ENCODE measurements at regions not wholly inside any gene's neighbourhood (a gene's known extent, or its start where the extent isn't known, plus 50 kb on each side); places are given as distances from the start of the nearest gene placed in this dataset.
"Not testable (repeated sequence)": the region's sequence is repeated elsewhere in the genome, so short reads cannot be mapped to it uniquely, and the experiment has no call there.

DNA sequence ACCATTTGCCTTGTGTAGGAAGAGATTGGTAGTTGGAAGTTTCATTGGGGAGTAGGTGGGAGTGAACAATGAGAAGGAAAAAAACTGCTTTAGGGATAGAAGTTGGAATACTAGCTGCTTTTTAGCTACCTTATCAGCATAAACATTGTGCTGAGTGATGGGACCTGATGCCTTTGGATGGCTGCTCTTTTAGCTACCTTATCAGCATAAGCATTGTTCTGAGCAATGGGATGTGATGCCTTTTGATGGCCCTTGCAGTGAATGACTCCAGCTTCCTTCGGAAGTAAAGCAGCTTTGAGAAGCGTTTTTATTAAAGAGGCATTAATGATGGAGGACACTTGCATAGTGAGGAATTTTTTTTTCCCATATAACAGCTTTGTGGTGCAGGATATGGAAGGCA lies 168.2 kb upstream of the NLGN4Y start:
- DNase-seq, result no peak

DNA sequence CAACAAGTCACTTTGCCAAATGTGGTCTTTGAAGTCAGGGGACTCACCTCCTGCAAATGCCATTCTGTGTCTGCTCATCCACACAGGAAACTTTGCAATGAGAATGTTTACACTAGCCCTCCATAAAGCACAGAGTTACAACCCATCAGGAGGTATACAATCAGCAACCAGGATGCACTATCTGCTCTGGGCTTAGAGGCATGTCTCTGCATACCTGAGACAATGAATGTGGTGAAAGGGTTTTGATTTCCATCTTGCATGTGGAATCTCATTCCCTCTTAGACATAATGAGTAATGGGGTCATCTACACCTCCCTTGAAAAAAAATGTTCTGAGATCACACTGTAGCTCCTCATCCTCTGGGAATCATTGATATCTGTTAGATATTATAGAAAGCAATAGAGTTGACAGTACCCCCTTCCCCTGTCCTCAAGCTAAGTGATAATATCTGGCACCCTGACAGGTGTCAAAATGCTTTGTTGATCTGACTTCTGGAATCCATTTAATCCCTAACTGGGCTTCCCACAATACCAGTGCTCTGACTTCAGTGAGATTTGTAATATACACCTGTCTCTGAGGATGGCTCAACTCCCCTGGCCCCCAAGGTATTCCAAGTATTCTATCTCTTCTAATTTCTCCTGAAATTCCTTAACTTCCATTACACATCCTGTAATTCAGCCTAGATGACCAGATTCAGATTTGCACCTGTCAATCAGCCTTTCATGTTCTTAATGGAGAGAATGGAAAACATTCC lies 163.4 kb upstream of the NLGN4Y start:
- no peak for DNase-seq

DNA sequence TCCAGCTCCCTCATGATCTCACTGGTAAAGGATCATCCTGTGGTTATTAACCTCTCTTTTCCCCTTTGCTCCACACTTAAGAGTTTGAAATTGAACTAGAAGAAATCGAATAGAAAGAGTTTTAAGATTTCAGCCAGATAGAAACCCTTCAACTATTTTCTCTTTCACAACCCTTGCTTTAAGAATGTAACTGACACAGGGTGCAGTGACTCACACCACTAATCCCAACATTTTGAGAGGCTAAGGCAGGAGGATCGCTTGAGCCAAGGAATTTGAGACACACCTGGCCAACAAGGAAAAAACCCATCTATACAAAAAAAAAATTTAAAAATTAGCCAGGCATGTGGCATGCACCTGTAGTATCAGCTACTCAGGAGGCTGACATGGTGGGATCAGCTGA lies 150.7 kb upstream of the NLGN4Y start:
- DNase-seq, result no peak

DNA sequence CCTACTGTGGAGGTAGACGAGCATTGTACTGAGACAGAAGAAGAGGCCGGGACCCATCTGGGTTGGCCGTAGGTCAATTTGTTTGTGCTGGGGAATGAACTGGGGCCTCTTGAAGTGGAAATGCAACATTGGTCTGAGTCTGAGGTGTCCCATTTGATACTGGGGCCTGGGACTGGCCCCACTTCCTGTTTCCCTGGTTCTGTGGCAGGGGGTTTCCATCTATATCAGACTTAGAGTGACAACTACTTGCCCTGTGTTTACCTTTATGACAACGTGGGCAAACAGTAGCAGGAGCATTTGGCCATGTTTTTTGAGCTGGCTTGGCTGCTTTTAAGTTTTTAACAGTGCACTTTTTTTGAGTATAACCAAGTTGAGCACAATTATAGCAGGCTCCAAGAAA lies 146.1 kb upstream of the NLGN4Y start:
- no peak for DNase-seq

DNA sequence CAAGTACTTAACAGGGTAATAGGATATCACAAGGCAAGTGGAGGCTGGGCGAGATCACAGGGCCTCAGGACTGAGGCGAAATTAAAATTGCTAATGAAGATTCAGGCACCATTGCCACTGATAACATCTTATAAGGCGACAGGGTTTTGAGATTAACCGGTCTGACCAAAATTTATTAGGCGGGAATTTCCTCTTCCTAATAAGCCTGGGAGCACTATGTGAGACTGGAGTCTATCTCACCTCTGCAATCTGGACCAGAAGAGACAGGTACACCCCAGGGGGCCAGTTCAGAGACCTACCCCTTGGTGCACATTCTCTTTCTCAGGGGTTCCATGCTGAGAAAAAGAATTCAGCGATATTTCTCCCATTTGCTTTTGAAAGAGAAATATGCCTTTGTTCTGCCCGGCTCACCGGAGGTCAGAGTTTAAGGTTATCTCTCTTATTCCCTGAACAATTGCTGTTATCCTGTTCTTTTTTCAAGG lies 113.7 kb upstream of the NLGN4Y start:
- DNase-seq, result not testable (repeated sequence)

DNA sequence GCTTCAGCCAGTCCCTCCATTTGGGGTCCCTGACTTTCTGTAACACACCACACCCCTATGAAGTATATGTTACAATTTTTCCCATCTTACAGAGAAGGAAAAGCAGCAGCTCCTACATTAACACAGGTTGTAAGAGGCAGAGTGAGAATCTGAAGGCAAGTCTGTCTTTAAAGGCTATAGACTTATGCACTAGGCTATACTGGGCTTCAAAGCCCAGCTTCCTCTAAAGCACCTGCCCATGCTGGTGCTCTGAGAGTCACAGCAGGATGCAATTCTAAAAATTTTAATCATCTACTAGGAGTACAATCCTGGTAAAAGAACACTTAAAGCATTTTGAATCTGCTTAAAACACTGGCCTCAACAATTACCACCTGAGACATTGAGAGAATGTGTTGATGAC lies 113.0 kb upstream of the NLGN4Y start:
- no peak for DNase-seq

DNA sequence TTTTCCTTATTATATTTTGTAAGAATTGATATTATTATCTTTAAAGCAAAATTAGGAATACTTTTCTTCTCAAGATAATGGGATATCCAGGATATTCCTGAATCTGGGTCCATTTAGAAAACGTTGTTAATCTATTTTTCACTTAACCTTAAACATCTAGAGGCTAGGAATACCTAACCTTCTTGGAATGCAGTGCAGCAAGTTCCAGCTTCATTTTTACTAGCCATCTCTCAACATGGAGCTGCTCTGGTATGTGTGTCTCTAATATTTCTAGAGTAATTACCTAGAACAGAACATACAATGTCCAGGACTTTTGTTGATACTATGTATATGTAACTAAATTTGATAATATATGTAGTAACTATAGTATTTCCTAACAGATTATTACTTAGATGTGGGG lies 87.8 kb upstream of the NLGN4Y start:
- no peak for DNase-seq

DNA sequence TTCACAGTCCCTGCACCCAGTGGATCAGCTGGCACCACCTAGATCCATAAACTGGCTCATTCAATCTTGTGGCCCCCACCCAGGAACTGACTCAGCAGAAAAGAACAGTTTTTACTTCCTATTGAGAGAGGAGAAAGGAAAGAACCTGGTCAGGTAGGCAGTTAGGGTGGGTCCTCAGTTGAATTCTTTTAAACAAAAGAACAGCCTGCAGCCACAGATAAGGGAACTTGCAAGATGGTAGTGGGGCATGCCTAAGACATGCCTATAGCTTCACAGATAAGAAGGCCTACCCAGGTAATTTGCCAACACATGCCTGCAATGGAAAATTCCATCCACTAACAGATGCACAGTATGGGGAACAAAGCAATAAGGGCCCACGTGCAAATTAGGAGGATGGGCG lies 86.7 kb upstream of the NLGN4Y start:
- DNase-seq, result no peak

DNA sequence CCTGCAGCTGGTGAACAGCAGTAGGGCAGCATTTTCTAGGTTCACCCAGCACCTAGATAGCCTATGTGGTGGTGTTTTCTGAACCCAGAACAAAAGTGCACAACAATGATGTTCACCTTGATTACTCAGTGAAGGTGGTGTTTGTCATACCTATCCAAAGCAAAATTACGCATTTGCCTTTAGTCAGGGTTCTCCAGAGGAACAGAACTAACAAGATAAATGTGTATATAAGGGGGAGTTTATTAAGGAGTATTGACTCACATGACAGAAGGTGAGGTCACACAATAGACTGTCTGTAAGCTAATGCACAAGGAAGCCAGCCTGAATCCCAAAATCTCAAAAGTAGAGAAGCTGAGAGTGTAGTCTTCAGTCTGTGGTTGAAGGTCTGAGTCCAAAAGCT lies 85.9 kb upstream of the NLGN4Y start:
- DNase-seq, result no peak

DNA sequence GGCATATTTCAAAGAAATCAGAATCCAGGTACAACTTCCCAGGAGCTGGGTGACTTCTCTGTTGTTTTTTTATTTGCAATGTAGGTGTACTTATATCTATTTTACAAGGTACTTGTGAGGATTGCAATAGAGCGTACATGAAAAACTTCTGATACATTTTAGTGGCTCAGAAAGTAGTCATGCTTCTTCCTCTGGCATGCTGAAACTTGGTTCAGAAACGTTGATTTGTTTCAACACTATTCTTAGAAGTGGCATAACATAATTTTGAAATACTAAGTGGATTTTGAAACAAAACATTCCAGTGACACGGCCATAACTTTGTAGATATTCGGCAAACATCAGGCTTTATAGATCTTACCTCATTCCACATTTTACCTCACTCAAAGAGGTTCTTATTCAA lies 79.8 kb upstream of the NLGN4Y start:
- DNase-seq, result no peak

DNA sequence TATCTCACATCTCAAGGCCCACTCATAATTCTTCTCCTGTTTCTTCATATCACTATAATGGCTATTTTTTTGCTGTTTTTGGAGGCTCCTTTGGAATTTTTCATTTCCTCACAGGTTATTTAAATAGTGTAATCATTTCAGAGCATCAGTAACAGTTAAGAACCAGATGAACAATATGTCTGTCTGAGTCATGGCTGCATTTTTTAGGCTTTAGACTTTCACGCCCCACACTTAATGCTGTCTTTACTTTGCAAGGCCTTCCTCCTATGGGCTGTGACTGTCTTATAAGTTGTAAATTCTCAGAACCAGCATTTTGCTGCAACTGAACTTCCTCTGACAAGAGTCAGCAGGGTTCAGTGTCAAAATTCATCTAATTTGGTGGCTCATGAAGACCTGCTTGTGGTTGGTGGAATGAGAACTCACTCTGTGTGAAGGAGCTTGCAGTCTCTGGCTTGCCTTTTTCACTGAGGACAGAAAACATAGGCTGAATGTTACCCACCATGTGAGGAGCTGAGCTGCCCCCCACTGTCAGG lies 56.1 kb upstream of the NLGN4Y start:
- DNase-seq, result no peak

DNA sequence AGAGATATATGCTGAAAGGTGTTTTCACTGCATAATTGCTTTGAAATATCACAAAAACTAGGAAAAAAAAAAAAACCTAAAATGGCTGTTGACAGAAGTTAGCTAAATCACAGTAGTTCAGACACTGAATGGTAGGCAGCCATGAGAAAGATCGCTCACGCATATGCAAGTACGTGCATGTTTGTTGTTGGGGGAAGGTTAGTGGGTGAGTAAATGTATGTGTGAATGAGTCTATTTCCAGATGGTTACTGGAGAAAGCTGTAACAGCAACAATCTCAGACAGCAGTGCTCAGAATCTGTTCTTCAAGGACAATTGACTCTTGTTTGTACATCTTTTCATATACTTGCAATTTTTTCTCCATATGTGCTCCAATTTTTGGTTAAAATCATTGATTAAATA lies 51.9 kb upstream of the NLGN4Y start:
- DNase-seq, result no peak

DNA sequence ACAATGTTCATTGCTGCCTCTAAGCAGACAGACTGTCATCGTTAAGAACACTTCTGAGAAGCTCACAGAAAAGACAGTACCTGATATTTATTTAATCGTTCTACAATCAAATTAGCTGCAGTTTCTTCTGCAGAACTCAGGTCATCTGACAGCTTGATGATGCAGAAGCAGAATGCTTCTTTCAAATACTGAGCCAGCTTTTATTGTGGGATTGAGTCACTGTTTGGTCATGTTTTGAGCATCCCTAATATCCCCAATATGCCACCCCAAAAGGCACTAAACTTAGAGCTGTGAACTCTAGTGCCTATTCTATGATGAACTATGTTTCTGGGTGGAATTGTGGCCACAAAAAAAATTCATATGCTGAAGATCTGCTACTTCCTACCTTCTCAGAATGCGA lies 51.0 kb upstream of the NLGN4Y start:
- no peak for DNase-seq
